HG03196 (cell line): ENCODE measurements at regions not wholly inside any gene's neighbourhood (a gene's known extent, or its start where the extent isn't known, plus 50 kb on each side); places are given as distances from the start of the nearest gene placed in this dataset.
"Not testable (repeated sequence)": the region's sequence is repeated elsewhere in the genome, so short reads cannot be mapped to it uniquely, and the experiment has no call there.

ENCODE experiments used
- ATAC-seq: cut with Tn5 transposase; IDR thresholded peaks from one replicate; pipeline ENCODE4 v1.9.1; 2021; ENCODE audit not compliant: unreplicated experiment

GRCh38 chr4:144363890-144364289 lies 223.4 kb upstream of the GYPA start:
- ATAC-seq: no peak

DNA sequence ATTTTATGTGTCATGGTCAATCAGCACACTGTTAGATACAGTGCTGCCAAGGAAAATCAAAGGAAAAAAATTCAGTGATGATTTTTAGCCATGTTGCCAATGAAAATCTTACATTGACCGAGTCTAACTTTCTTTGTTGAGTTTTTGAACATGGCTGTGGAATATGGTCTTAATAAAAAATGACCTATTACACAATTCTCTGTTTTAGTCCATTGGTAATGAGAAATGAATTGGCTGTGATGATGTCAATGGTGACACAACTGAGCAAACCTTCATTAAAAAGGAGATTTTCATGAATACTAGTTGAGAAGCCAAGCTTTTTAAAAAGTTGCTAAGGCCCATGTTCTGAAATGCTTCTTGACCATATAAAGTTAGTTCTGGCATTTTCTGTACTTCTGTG lies 225.9 kb upstream of the GYPA start:
- ATAC-seq: no peak

GRCh38 chr4:144371485-144371884 lies 231.0 kb upstream of the GYPA start:
- no peak for ATAC-seq

GRCh38 chr4:144374065-144374464 lies 233.5 kb upstream of the GYPA start:
- peak; percentile 88 for ATAC-seq

DNA sequence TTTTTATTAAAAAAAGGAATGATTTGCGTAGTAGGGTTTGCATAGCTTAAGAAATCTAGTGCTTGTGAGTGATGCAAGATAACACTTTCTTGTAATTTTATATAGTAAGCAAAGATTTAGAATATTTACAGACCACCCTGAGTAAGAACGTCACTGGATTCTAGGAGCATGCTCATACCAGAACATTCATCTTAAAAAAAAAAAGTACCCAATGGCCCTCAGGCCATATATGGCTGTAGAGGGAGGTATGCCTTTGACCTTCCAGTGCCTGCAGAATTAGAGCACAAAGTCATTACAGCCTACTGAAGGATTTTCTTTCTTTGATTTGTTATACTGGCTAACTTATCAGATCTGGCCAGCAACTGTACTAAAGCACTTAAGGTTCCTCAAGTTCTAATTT lies 236.3 kb upstream of the GYPA start:
- ATAC-seq: no peak

GRCh38 chr4:144384408-144384807 lies 243.9 kb upstream of the GYPA start:
- ATAC-seq: no peak

- ATAC-seq: peak; percentile 56
These were observed 246.0 kb upstream of the HHIP start for GRCh38 chr4:144399927-144400326.

DNA sequence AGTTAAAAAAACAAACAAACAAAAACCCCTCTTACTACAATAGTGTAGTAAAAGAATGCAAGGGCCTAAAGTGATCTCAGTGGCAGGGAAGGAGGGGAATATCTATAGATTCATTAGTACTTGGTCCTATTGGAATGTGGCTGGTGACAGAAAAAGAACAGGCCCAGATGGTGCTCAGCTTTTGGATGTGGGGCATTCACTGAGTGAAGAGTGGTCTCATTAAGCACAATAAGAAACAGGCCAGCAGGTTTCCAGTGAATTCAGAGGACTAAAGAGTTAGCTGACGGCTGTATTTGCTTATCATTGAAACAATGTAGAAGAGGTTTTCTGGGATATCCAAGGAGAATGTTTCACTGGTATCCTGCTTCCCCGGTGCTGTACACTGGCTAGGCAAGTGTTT lies 243.8 kb upstream of the HHIP start:
- no peak for ATAC-seq

- ATAC-seq: no peak
These were observed 243.0 kb upstream of the HHIP start for GRCh38 chr4:144402999-144403398.

DNA sequence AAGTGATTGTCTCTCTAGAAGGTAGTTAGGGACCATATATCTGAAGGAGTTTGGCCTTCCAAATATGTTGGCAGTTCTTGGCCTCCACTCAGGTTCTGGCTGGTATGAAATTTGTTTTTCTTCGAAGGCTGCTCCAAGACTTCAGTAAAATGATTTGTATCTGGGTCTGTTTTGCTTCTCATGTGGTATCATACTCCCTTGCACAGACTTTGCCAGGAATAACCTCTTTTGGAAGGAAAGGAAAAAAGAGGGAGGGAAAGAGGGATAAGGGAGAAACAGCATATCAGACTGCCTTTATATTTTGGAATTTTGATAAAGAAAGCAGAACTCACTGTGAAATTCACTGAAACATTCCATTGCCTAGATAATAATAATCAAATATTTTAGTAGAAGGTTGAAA lies 242.1 kb upstream of the HHIP start:
- ATAC-seq: no peak

DNA sequence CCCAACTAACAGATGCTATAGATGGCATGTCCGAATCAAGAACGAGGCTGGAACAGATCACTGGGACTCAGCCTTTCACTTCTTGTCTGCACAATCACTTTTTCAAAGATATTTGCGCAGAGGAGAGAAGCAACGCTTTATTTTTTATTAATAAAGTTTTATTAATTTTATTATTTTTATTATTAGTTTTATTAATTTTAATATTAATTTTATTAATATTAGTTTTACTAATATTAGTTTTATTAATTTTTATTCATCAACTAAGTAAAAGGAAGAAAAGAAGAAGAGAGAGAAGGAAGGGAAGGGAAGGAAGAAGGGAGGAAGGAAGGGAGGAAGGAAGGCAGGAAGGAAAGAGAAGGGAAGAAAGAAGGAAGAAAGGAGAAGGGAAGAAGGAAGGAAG lies 236.4 kb upstream of the HHIP start:
- ATAC-seq: no peak

GRCh38 chr4:144410230-144410783 lies 235.6 kb upstream of the HHIP start:
- ATAC-seq: no peak

DNA sequence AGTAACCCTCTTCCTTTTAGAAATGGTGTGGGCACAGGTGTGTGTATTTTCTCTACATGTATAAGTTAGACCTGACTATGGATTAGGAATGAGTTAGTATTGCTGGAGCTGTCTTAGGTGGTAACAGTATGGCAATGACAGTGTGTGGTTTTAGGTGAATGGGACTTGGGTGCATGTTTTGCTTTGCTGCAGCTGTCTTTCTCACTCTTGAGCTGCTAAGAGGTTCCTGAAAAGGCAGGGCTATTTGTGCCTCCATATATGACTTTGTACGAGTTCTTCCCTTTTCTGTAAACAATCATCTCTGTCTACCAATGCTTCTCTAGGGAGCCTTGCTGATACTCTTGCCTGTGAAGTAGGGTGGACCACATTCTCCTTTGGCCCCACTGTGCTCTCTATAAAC lies 234.8 kb upstream of the HHIP start:
- ATAC-seq: no peak

- ATAC-seq: no peak
These were observed 234.3 kb upstream of the HHIP start for GRCh38 chr4:144411700-144412099.

GRCh38 chr4:144421056-144421455 lies 224.9 kb upstream of the HHIP start:
- ATAC-seq: no peak

DNA sequence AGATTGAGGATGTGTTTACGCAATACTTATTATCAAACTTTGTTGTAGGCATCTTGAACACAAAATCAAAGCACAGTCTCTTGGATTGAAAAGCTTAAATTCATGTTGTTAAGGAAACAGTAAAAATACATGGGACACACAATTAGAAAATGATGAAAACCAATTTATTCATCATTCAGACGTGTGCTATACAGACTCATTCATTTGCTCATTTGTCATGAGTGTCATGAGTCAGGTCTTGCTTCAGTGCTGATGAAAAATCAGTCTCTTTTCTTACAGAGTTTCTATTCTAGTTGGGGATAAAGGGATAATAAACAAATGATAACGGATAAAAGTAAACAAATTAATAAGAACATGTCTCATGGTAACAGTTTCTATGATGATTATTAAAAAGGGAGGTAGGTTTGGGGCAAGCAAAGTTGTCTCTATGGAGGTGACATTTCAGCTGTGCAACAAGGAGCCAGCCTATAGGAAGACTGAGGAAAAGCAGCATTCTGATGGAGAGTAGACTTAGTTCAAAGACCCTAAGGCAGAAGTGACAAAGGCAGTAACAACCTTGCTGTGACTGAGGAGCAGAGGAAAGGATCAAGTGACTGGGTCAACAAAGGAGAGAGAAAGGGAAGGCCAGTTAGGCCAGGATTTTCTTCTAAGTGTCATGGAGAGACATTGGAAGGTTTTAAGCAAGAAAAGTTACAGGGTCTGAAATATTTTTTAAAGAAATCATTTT lies 224.0 kb upstream of the HHIP start:
- no peak for ATAC-seq

- ATAC-seq: no peak
These were observed 222.0 kb upstream of the HHIP start for GRCh38 chr4:144423930-144424329.

DNA sequence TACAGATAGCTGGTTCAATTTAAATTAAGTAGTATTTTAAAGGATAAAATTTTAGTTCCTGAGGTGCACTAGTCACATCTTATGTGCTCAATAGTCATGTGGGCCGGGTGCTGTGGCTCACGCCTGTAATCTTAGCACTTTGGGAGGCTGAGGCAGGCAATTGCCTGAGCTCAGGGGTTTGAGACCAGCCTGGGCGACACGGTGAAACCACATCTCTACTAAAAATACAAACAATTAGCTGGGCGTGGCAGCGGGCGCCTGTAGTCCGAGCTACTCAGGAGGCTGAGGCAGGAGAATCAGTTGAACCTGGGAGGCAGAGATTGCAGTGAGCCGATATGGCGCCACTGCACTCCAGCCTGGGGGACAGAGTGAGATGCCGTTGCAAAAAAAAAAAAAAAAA lies 219.9 kb upstream of the HHIP start:
- not testable (repeated sequence) for ATAC-seq

DNA sequence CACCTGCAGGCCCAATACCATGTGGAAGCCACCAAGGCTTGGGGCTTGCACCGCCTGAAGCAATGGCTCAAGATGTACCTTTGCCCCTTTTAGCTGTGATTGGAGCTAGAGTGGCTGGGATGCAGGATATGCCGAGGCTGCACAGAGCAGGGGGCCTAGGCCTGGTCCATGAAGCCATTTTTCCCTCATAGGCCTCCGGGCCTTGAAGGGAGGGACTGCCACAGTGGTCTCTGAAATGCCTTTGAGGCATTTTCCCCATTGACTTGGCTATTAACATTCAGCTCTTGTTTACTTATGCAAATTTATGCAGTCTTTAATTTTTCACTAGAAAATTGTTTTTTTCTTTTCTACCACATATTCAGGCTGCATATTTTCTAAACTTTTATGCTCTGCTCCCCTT lies 203.2 kb upstream of the HHIP start:
- no peak for ATAC-seq

- ATAC-seq: no peak
These were observed 196.3 kb upstream of the HHIP start for GRCh38 chr4:144449611-144450010.

DNA sequence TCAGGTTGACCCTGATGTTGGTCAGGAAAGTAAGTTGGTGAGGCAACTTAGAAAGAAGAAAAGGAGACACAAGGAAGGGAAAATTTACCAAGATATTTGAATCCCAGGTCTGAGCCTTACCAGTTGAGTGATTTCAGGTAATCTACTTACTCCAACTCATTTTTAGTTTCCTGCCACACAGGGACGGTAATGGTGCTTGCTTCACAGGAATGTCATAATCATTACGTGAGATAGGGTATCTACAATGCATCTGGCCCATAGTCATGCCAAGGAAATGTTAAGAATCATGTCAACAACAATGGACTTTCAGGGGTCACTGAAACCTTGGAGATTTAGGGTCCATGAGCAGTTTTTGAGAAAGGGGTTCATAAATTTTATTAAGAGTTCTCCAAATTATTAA lies 195.4 kb upstream of the HHIP start:
- ATAC-seq: no peak

DNA sequence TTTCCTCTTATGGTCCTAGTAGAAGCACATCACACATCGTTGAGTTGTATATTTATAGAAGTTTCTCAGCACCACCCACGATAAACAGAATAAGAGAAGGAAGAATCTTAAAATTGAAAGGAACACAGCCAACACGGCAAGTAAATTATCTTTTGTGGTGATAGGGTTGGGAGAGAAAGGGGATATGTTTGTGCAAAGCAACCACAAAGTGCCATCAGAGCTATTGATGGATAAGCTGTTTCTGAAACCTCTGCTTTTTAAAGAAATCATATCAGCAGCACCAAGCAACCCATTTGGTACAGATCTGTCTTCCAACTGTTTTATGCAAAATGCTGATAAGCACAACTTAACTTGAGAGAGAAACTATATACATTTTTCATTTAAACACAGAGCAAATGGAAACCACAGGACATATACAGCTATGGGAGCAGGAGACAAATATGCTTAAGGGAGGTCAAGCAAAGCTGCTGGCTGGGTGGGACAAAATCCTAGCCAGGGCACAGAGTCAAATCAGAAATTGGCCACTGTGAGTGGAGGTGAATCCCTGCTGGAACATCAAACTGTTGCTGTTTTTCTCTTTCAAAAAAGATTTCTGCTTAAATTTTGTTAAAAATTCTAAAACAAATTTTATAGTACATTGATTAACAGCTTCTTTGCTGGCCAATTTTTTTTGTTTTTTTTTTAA lies 194.0 kb upstream of the HHIP start:
- ATAC-seq: no peak

DNA sequence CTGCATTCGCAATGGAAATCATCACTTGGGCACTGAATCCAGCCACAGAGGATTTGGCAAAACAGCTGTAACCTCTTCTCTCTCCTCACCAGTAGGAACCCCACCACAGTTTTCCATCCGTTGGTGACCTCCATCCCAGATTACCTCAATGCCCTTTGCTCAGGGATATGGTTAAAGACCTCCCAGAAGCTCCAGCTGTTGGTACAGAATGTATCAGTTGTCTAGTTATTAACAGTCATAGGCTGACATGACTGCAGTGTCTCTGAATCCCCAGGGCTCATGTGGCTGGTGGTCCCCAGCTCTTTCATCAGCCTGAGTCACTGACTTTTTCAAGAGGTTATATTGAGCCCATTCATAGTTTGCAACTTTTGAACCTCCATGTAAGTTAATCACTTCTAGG lies 189.8 kb upstream of the HHIP start:
- ATAC-seq: no peak
